OCI-LY3 (cell line): ENCODE measurements at regions not wholly inside any gene's neighbourhood (a gene's known extent, or its start where the extent isn't known, plus 50 kb on each side); places are given as distances from the start of the nearest gene placed in this dataset.

Experiments used
- H2AFZ ChIP-seq: fragments of 200-600, 300-600 bp; shearing (Covaris generic); 2 replicates; pipeline ENCODE4 v1.6.0; 2014; ENCODE audit warnings: antibody characterized with exemption, low read depth, low read length
- H3K27ac ChIP-seq: fragments of 200-600, 300-600 bp; sonication (generic); 2 replicates; pipeline ENCODE4 v1.5.1; 2014; ENCODE audit warnings: mild to moderate bottlenecking, low read length, moderate library complexity, mixed read lengths
- H3K27me3 ChIP-seq: fragments of 200-600, 300-600 bp; sonication (generic); 2 replicates; pipeline ENCODE4 v1.6.1; 2014; ENCODE audit warnings: low read depth, low read length, mixed read lengths
- H3K36me3 ChIP-seq: fragments of 200-600, 300-600 bp; sonication (generic); replicated peaks from 2 replicates; pipeline ENCODE3; 2014; ENCODE audit warnings: low read depth, low read length, mixed read lengths
- H3K4me1 ChIP-seq: fragments of 300-600, 200-600 bp; sonication (generic); 2 replicates; pipeline ENCODE4 v1.6.1; 2014; ENCODE audit warnings: low read length, mixed read lengths
- H3K4me2 ChIP-seq: fragments of 200-600, 300-600 bp; sonication (generic); 2 replicates; pipeline ENCODE4 v1.6.1; 2014; ENCODE audit warnings: low read length, mixed read lengths
- H3K4me3 ChIP-seq: fragments of 300-600, 200-600 bp; sonication (generic); 2 replicates; pipeline ENCODE4 v1.5.1; 2014; ENCODE audit warnings: antibody characterized with exemption, mild to moderate bottlenecking, low read length, moderate library complexity
- H3K79me2 ChIP-seq: fragments of 300-600, 200-600 bp; shearing (Covaris generic); 2 replicates; pipeline ENCODE4 v1.6.1; 2014; ENCODE audit warnings: mild to moderate bottlenecking, low read length, mixed read lengths
- H3K9ac ChIP-seq: fragments of 300-600, 200-600 bp; shearing (Covaris generic); 2 replicates; pipeline ENCODE4 v1.6.0; 2014; ENCODE audit warnings: mild to moderate bottlenecking, low read length, moderate library complexity
- H3K9me3 ChIP-seq: fragments of 200-600, 300-600 bp; shearing (Covaris generic); 2 replicates; pipeline ENCODE4 v1.6.1; 2014; ENCODE audit warnings: low read length, mixed read lengths; ENCODE audit not compliant: insufficient read depth
- H4K20me1 ChIP-seq: fragments of 200-600, 300-600 bp; sonication (generic); 2 replicates; pipeline ENCODE4 v1.6.1; 2016; ENCODE audit warnings: low read length, mixed read lengths; ENCODE audit not compliant: insufficient read depth
- CTCF ChIP-seq: fragments of 200-600, 300-600 bp; sonication (generic); IDR thresholded peaks from 2 replicates; pipeline ENCODE4 v1.5.1; 2014; ENCODE audit warnings: antibody characterized with exemption, low read length, low read depth
- EZH2phosphoT487 ChIP-seq: fragments of 200-600 bp; shearing (Covaris generic); IDR thresholded peaks from 2 replicates; pipeline ENCODE4 v1.6.1; 2018; ENCODE audit warnings: antibody characterized with exemption, mixed run types, low read depth

- Histone ChIP-seq H3K27me3 (no peaks in the 10 kb centered on the region), H3K36me3 (no peaks in the 10 kb centered on the region), H4K20me1 (no peaks in the 10 kb centered on the region), H3K9me3 (no peaks in the 10 kb centered on the region), H3K4me3 (no peak overlapping the region), H3K79me2 (no peaks in the 10 kb centered on the region), H3K9ac (no peak overlapping the region), H3K27ac (no peak overlapping the region), H2AFZ (no peak overlapping the region), H3K4me1 (no peaks in the 10 kb centered on the region), H3K4me2 (no peak overlapping the region)
- TF ChIP-seq EZH2phosphoT487 (no peak), CTCF (no peak)
These were observed 898.1 kb upstream of the EPHA5 start for GRCh38 chr4:66568431-66568830.

GRCh38 chr4:66568001-66568400 is 897.7 kb upstream of the EPHA5 start:
- Histone ChIP-seq H2AFZ (no peak overlapping the region), H3K9ac (no peak overlapping the region), H3K9me3 (no peaks in the 10 kb centered on the region), H3K79me2 (no peaks in the 10 kb centered on the region), H3K27me3 (no peaks in the 10 kb centered on the region), H4K20me1 (no peaks in the 10 kb centered on the region), H3K27ac (no peak overlapping the region), H3K4me2 (no peak overlapping the region), H3K4me1 (no peaks in the 10 kb centered on the region), H3K4me3 (no peak overlapping the region), H3K36me3 (no peaks in the 10 kb centered on the region)
- TF ChIP-seq CTCF = no peak
- TF ChIP-seq EZH2phosphoT487 = no peak

- no peak overlapping the region for H3K4me2 ChIP-seq
- no peak overlapping the region for H2AFZ ChIP-seq
- no peaks in the 10 kb centered on the region for H3K4me1 ChIP-seq
- no peak overlapping the region for H3K27ac ChIP-seq
- H4K20me1 ChIP-seq = no peaks in the 10 kb centered on the region
- no peaks in the 10 kb centered on the region for H3K9me3 ChIP-seq
- no peaks in the 10 kb centered on the region for H3K79me2 ChIP-seq
- TF ChIP-seq EZH2phosphoT487 (no peak), CTCF (no peak)
- H3K27me3 ChIP-seq = no peaks in the 10 kb centered on the region
- no peaks in the 10 kb centered on the region for H3K36me3 ChIP-seq
- H3K9ac ChIP-seq = no peak overlapping the region
- no peak overlapping the region for H3K4me3 ChIP-seq
These were observed 897.3 kb upstream of the EPHA5 start for GRCh38 chr4:66567551-66567950.

GRCh38 chr4:66565801-66566200 is 895.5 kb upstream of the EPHA5 start:
- H2AFZ ChIP-seq = no peak overlapping the region
- no peaks in the 10 kb centered on the region for H3K79me2 ChIP-seq
- H3K27ac ChIP-seq = no peak overlapping the region

More at GRCh38 chr4:66565801-66566200, 895.5 kb upstream of the EPHA5 start:
- H3K4me2 ChIP-seq = no peak overlapping the region
- H3K9ac ChIP-seq = no peak overlapping the region
- no peaks in the 10 kb centered on the region for H3K27me3 ChIP-seq
- no peaks in the 10 kb centered on the region for H3K4me1 ChIP-seq
- TF ChIP-seq EZH2phosphoT487 (no peak), CTCF (no peak)
- H3K4me3 ChIP-seq = no peak overlapping the region
- H3K36me3 ChIP-seq = no peaks in the 10 kb centered on the region
- H3K9me3 ChIP-seq = no peaks in the 10 kb centered on the region
- no peaks in the 10 kb centered on the region for H4K20me1 ChIP-seq
